Right lobe of liver (tissue), 6 donors: ENCODE measurements at regions not wholly inside any gene's neighbourhood (a gene's known extent, or its start where the extent isn't known, plus 50 kb on each side); places are given as distances from the start of the nearest gene placed in this dataset.

Experiments
- ATAC-seq, 4 donors: fragments of 200-7000 bp; cut with Tn5 transposase; one replicate each; pipeline ENCODE4 v1.9.1; 2020; ENCODE audit warnings: mild to moderate bottlenecking in 4 of 4, moderate library complexity in 4 of 4
- DNase-seq, 3 donors: peaks; one replicate each; pipeline ENCODE4 v3.0.0-alpha.2; 2020
- H3K27ac ChIP-seq, 3 donors: fragments of 200-600 bp; one replicate each; pipeline ENCODE4 v1.8.0; 2022
- H3K27me3 ChIP-seq, 2 donors: fragments of 200-600 bp; one replicate each; pipeline ENCODE4 v1.8.0; 2022
- H3K36me3 ChIP-seq, 4 donors: fragments of 200-600 bp; sonication (generic) in 1 of 4; one replicate each; pipeline versions ENCODE4 v1.5.1 to v1.8.0; 2017 to 2022; ENCODE audit warnings: control low read depth in 1 of 4
- H3K4me1 ChIP-seq, 4 donors: fragments of 200-600 bp; sonication (generic) in 1 of 4; one replicate each; pipeline versions ENCODE4 v1.5.1 to v1.8.0; 2017 to 2022; ENCODE audit warnings: control low read depth in 1 of 4
- H3K4me3 ChIP-seq, 3 donors: fragments of 200-600 bp; one replicate each; pipeline ENCODE4 v1.8.0; 2022
- H3K9me3 ChIP-seq, 4 donors: fragments of 200-600 bp; sonication (generic) in 1 of 4; one replicate each; pipeline versions ENCODE4 v1.5.1 to v1.8.0; 2017 to 2022; ENCODE audit warnings: control low read depth in 1 of 4
- CTCF ChIP-seq, 4 donors: fragments of 200-600 bp in 3 of 4; fragments of 450-650 bp in 1 of 4; IDR thresholded peaks; one replicate each; pipeline versions ENCODE4 v1.5.1 to v1.8.0; 2016 to 2022; ENCODE audit warnings: antibody characterized with exemption in 4 of 4, mild to moderate bottlenecking in 2 of 4
- POLR2A ChIP-seq: fragments of 450-650 bp; IDR thresholded peaks from one replicate; pipeline ENCODE4 v1.6.1; 2017; ENCODE audit warnings: antibody characterized with exemption, mild to moderate bottlenecking
- WGBS: methylation state at CpG from one replicate; pipeline ENCODE4 v1.1.6; 2018; ENCODE audit warnings: low coverage, low lambda C conversion rate; ENCODE audit not compliant: insufficient coverage; ENCODE audit errors: missing lambda C conversion rate; 5-methylcytosine and 5-hydroxymethylcytosine counted together
- intact Hi-C, 2 donors: fragments of 100-400 bp; cut with DNase I; formaldehyde crosslinking; loops; one replicate each; pipeline versions ENCODE4 v1.11.2 to v1.14.1; 2022
- donor health status: DM: no; HTN: yes; CAD: no.
- donor health status: DM: no; HTN: no; CAD: no.
- donor health status: DM: no; HTN: no; CAD: no.
- donor health status: DM: no; HTN: yes; CAD: no.
- donor health status: DM: no; HTN: yes; CAD: no.

DNA sequence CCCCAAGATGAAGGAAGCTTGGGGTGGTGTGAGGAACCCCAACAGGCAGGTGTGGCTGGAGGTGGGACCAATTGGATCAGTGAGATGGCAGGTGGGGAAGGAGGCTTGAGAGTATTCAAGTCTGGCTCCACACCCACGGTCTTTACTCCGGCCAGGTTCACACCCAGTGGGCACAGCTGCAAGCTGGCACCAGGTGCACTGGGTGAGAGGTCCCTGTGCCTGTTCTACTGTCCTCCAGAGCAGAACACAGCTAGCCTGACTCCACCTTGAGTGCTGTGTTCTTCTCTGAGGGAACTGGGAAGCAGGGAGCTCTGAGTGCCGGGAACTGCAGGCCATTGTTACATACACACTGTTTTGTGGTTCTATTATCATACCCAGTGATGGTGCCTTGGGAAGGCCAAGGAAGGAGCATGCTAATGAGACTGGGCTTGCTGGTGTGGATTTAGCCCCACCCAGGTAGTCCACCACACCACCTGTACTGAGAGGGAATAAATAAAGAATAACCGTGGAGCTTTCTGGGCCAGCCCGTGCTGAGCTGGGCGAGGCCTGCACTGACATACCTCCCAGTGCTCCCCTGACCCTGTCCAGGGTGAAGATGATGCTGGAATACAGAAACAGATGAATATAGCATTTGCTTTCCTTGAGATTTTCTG lies 93.4 kb downstream of the ABHD5 start:
- ATAC-seq (no peak), DNase-seq (no peak)
- Histone ChIP-seq H3K27me3 (no peaks in the 10 kb centered on the region), H3K4me1 (no peaks in the 10 kb centered on the region), H3K4me3 (no peak overlapping the region), H3K9me3 (no peaks in the 10 kb centered on the region), H3K36me3 (no peaks in the 10 kb centered on the region), H3K27ac (no peak overlapping the region)
- WGBS: 93% methylated on average over 3 of the region's 6 CpGs
- intact Hi-C loops: no loop called here
- TF ChIP-seq POLR2A (no peak), CTCF (IDR thresholded peaks at IDR 0.05) (no peak)

- Histone ChIP-seq H3K27ac (no peak overlapping the region), H3K36me3 (no peaks in the 10 kb centered on the region), H3K27me3 (no peaks in the 10 kb centered on the region), H3K4me3 (no peak overlapping the region), H3K9me3 (no peaks in the 10 kb centered on the region), H3K4me1 (no peaks in the 10 kb centered on the region)
- intact Hi-C loops: no loop called here
- TF ChIP-seq CTCF (IDR thresholded peaks at IDR 0.05) (no peak), POLR2A (no peak)
- WGBS: 60% methylated on average over 4 of the region's 4 CpGs
- ATAC-seq: no peak
- no peak for DNase-seq
Measured at GRCh38 chr3:43784640-43785011, 93.9 kb downstream of the ABHD5 start.

DNA sequence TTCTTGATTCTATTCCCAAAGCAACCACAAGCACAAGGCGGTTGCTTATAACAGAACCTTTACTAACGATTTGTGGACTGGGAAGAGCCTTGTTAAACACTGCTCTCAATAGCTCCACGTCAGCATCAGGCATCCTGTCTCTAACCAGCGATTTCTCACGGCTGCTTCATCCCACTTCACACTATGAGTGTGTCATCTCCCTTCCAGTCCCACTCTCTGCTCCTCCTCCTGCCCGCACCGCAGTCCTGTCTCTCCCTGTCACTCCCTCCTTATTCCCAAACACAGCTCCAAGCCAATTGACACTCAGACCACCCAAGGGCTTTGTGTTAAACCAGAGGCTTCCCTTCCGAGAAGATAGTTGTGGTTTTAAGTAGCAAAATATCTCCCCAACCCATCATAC lies 94.8 kb downstream of the ABHD5 start:
- no peak for DNase-seq
- Histone ChIP-seq H3K4me1 (no peaks in the 10 kb centered on the region), H3K9me3 (no peaks in the 10 kb centered on the region), H3K36me3 (no peaks in the 10 kb centered on the region), H3K27ac (no peak overlapping the region), H3K27me3 (no peaks in the 10 kb centered on the region), H3K4me3 (no peak overlapping the region)
- WGBS: 68% methylated on average over 7 of the region's 8 CpGs
- TF ChIP-seq CTCF (IDR thresholded peaks at IDR 0.05) (no peak), POLR2A (no peak)
- ATAC-seq: no peak
- intact Hi-C loops: no loop called here

GRCh38 chr3:43786102-43786501 lies 95.4 kb downstream of the ABHD5 start:
- Histone ChIP-seq H3K4me3 (no peak overlapping the region), H3K36me3 (no peaks in the 10 kb centered on the region), H3K4me1 (no peaks in the 10 kb centered on the region), H3K27ac (no peak overlapping the region), H3K9me3 (no peaks in the 10 kb centered on the region), H3K27me3 (no peaks in the 10 kb centered on the region)
- DNase-seq: no peak
- WGBS: 17% methylated on average over 3 of the region's 3 CpGs
- no peak for ATAC-seq
- intact Hi-C loops: no loop called here
- no peak for TF ChIP-seq CTCF (IDR thresholded peaks at IDR 0.05)
- no peak for TF ChIP-seq POLR2A
